Choroid plexus epithelial cell (primary cell): ENCODE measurements at regions not wholly inside any gene's neighbourhood (a gene's known extent, or its start where the extent isn't known, plus 50 kb on each side); places are given as distances from the start of the nearest gene placed in this dataset.
"Not testable (repeated sequence)": the region's sequence is repeated elsewhere in the genome, so short reads cannot be mapped to it uniquely, and the experiment has no call there.

ENCODE experiments used
- DNase-seq: peaks from one replicate; pipeline ENCODE4 v3.0.0-alpha.2; 2010; ENCODE audit warnings: low read depth
- H3K4me3 ChIP-seq: 2 replicates; pipeline ENCODE4 v1.5.1; 2011; ENCODE audit warnings: low read depth, mild to moderate bottlenecking, control low read depth, low read length, moderate library complexity
- TF ChIP-seq, protein P1 (sequence below): conservative IDR thresholded peaks from 2 replicates; pipeline ENCODE4 v1.5.1; 2011; ENCODE audit warnings: low read depth, mild to moderate bottlenecking, control low read depth, inconsistent platforms, low read length, moderate library complexity

DNA sequence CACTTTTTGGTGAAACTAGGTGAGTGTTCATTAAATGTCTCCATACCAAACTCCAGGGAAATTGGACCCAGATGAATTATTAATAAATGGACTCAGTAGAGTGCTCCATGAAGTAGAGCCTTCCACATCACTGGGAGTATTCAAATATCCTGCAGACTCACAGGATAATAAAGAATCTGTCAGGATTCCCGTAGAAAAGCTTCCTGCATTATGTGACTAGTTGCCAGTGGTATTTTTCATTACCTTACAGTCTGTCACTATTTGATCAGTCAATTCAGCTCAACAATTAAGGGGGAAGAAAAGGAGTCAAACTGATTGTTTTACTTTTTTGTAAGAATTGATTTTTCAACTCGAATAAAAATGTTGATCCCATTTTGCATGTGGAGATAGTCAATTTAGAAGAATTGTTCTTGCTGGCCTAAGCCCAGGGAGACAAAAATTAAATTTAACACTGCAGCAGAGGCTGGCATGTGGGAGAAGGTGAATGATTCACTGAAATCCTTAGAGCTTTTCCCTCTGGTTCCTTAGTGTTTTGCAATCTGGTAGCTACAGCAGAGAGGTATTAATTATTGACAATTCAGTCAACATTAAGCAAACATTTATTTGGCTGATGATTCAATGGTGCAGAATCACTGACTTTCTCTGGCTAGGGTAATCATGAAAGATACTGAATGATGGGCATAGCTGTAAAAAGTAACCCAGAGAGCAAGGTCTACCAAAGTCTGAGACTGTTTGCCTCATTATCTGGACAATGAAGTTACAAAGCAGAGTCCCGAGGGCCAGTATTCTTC lies 442.4 kb downstream of the CD83 start:
- no peak for DNase-seq
- TF ChIP-seq, protein P1, sequence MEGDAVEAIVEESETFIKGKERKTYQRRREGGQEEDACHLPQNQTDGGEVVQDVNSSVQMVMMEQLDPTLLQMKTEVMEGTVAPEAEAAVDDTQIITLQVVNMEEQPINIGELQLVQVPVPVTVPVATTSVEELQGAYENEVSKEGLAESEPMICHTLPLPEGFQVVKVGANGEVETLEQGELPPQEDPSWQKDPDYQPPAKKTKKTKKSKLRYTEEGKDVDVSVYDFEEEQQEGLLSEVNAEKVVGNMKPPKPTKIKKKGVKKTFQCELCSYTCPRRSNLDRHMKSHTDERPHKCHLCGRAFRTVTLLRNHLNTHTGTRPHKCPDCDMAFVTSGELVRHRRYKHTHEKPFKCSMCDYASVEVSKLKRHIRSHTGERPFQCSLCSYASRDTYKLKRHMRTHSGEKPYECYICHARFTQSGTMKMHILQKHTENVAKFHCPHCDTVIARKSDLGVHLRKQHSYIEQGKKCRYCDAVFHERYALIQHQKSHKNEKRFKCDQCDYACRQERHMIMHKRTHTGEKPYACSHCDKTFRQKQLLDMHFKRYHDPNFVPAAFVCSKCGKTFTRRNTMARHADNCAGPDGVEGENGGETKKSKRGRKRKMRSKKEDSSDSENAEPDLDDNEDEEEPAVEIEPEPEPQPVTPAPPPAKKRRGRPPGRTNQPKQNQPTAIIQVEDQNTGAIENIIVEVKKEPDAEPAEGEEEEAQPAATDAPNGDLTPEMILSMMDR, result no peak

DNA sequence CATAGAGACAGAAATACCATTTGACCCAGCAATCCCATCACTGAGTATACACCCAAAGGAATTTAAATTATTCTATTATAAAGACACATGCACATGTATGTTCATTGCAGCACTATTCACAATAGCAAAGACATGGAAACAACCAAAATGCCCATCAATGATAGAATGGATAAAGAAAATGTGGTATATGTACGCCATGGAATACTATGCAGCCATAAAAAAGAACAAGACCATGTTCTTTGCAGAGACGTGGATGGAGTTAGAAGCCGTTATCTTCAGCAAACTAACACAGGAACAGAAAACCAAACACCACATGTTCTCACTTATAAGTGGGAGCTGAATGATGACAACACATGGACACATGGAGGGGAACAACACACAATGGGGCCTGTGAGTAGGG lies 444.0 kb downstream of the CD83 start:
- not testable (repeated sequence) for DNase-seq, H3K4me3 ChIP-seq

More for the DNA sequence above, 442.4 kb downstream of the CD83 start:
- no peak overlapping the region for H3K4me3 ChIP-seq

DNA sequence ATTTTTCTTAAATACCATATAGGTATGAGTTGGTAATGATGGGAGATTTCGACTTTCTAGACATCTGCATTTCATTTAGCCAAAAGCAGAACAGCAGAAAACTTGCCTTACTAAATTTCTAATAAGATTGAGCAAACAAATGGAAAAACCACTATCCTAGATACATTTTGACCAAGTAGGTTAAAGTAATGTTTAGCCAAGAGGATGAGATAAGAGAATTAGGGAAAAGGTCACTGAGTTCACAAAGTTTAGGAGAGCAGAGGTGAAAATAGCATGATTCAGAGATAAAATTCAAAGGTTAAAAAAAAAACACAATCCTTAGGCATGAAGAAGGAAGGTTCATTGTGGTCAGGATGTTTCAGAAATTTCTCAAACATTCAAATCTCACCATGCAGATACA lies 450.3 kb downstream of the CD83 start:
- DNase-seq, result no peak
- H3K4me3 ChIP-seq, result no peak overlapping the region
- TF ChIP-seq, protein P1, result no peak

DNA sequence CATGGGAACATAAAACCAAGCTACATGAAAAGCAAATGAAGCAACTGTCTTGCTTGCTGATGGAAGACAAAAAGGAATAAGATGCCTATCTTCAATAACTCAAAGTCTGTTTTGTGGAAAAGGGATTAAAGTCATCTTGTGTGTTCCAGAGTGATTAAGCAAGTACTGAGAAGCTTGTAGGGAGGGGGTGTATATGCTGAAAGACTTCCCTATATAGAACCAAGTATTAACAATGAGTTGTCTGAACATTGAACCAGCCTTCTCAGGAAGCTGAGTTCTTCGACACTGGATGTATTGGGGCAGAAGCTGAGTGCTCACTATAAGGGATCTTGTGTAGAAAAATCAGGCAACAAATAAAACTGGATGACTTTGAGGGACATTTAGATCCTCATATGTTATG lies 451.8 kb downstream of the CD83 start:
- no peak for DNase-seq
- H3K4me3 ChIP-seq, result no peak overlapping the region
- TF ChIP-seq, protein P1, result no peak

DNA sequence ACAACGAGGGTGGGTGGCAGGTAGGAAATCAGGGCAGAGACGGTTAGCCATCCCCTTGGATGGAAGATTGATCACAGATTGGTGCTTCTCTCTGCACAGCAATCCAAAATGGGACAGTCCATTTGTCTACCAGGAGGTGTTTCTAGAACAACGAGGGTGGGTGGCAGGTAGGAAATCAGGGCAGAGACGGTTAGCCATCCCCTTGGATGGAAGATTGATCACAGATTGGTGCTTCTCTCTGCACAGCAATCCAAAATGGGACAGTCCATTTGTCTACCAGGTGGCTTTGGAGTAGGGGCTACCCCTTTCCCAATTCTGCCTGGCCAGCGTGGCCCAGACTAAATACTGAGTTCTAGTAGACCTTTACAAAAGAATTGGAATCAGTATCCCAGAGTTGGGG lies 452.3 kb downstream of the CD83 start:
- H3K4me3 ChIP-seq, DNase-seq: not testable (repeated sequence)

DNA sequence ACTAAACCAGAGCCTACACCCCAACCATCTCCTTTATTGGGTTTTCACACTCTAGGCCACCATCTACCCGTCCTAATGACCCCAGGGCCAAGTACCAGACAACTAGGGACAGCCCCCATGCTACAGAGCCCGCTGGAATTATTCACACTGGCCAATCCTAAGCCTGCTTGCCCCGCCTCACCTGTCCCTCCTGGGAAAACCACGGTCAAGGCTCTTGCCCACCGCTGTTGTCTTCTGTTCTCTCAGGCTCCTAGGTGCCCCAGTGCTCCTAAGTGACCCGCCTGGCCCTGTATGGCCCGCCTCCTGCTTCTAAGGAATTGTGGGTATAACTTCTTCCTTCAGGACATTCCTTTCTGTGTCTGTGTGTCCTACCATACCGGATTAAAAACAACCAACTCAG lies 453.4 kb downstream of the CD83 start:
- H3K4me3 ChIP-seq, result no peak overlapping the region
- no peak for DNase-seq
- TF ChIP-seq, protein P1, result no peak

DNA sequence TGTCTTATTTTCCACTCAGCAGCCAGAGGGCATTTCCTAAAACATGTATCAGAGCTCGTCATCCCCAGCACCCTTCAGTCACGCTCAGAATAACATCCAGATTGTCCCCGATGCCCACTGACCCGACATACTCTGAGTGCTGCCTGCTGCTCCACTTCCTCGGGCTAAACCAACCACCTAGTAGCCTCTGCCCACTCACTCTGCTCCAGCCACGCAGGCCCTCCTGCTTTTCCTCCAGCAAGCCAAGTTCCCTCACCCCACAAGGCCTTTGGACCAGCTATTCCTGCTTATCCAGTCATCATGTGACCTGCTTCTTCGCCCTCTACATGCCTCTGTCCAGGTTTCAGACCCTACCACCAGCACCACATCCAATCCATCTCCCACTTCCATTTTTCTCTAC lies 454.2 kb downstream of the CD83 start:
- TF ChIP-seq, protein P1, result no peak
- no peak for DNase-seq
- H3K4me3 ChIP-seq, result no peak overlapping the region

DNA sequence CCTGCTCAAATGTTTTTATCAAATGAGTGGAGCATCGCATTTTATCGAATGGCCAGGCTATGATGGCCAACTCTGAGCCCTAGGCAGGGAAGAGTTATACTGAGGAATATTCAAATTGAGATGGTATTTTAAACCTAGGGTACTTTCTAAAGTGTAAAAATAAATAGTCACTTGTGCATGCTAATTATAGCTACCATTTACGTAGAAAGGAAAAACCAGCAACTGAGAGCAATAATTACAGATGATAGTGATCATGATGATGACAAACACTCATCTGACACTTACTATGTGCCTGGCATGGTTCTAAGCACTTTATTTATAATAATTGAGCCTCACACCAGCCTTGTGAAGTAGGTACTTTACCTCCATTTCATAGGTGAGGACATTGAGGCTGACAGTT lies 455.7 kb downstream of the CD83 start:
- no peak for DNase-seq
- H3K4me3 ChIP-seq, result no peak overlapping the region
- TF ChIP-seq, protein P1, result no peak
